Kidney (tissue), 13 donors: ENCODE measurements at regions not wholly inside any gene's neighbourhood (a gene's known extent, or its start where the extent isn't known, plus 50 kb on each side); places are given as distances from the start of the nearest gene placed in this dataset.

ENCODE experiments used
- DNase-seq, 5 donors: peaks; one replicate each; pipeline ENCODE4 v3.0.0-alpha.2; 2013 to 2020
- FAIRE-seq: peaks from 2 replicates; lab custom pipeline; 2012; peaks lifted over from hg19 to GRCh38; lab: Jason Lieb, UNC
- H3K27ac ChIP-seq, 2 donors: one replicate each; pipeline ENCODE4 v1.7.0; 2013; ENCODE audit warnings: low read depth in 2 of 2, low read length in 2 of 2, inconsistent platforms in 1 of 2
- H3K27me3 ChIP-seq: one replicate; pipeline ENCODE4 v1.7.1; 2013; ENCODE audit warnings: low read length, inconsistent platforms; ENCODE audit not compliant: control insufficient read depth, insufficient read depth
- H3K36me3 ChIP-seq, 3 donors: one replicate each; pipeline versions ENCODE4 v1.7.0 to v1.7.1; 2013; ENCODE audit warnings: low read length in 3 of 3, control low read depth in 1 of 3, inconsistent platforms in 1 of 3; ENCODE audit not compliant: insufficient read depth in 3 of 3, control insufficient read depth in 2 of 3
- H3K4me1 ChIP-seq, 3 donors: one replicate each; pipeline versions ENCODE4 v1.7.0 to v1.7.1; 2013; ENCODE audit warnings: low read length in 3 of 3, inconsistent platforms in 1 of 3, low read depth in 1 of 3; ENCODE audit not compliant: control insufficient read depth in 2 of 3, insufficient read depth in 2 of 3
- H3K4me3 ChIP-seq, 3 donors: one replicate each; pipeline versions ENCODE4 v1.7.0 to v1.8.1; 2013; ENCODE audit warnings: low read length in 3 of 3, control low read depth in 1 of 3, inconsistent platforms in 1 of 3
- H3K9ac ChIP-seq, 3 donors: one replicate each; pipeline versions ENCODE4 v1.7.0 to v1.7.1; 2013; ENCODE audit warnings: low read length in 3 of 3, control low read depth in 1 of 3, inconsistent platforms in 1 of 3
- H3K9me3 ChIP-seq, 3 donors: one replicate each; pipeline versions ENCODE4 v1.7.0 to v1.7.1; 2013; ENCODE audit warnings: low read length in 3 of 3, control low read depth in 1 of 3, inconsistent platforms in 1 of 3; ENCODE audit not compliant: control insufficient read depth in 2 of 3, insufficient read depth in 1 of 3
- intact Hi-C: fragments of 100-400 bp; cut with DNase I; formaldehyde crosslinking; loops from one replicate; pipeline ENCODE4 v1.11.1; 2022
- TF ChIP-seq, protein P1 (sequence below): IDR thresholded peaks from 3 replicates; pipeline ENCODE4 v1.5.1; 2012; ENCODE audit warnings: mild to moderate bottlenecking, moderate library complexity, borderline replicate concordance; ENCODE audit not compliant: insufficient read depth; ENCODE audit errors: extremely low read depth
- donor health status: control.
- donor health status: control.
- donor health status: control.
- donor health status: control.
- donor health status: control.
- donor health status: DM: yes; HTN: yes; CAD: no.
- donor health status: Normal renal cell carcinoma (clear cell type).

DNA sequence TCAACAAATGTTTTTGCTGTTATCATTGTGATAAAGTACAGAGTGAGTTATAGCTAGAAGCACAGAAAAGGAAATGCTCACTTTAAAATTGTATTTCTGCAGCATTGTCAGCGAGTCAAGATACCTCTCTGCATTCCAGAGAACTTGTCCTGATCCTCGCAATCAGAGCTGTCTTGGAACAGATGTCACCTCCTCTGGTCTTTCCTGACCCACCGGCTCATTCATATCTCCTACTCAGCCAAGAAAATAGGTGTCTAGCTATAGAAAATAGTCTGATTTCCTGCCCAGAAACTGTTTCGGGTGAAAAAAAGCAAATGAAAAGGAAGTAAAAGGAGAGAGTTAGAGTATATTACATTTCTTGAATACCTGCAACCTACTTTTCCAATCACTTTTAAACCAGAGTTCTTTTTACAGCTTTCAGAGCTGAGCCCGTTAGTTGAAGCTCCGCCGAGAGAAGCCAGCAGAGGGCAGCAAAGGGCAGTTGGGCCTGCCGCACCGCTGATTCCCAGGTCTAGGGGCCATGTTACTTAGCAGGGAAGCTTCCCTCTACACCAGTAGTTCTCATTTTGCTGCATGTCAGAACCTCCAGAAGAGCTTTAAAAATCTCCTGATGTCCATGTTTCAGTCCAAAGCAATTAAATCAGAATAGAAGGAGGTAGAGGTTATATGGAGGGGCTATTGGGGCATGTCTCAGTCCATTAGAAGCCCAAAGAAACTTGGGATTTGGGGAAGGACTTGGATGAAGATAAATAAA, 185.7 kb upstream of the THRB start:
- intact Hi-C loops, result loop anchor here (10.0 kb wide), 1 partner anchor 686 kb away; no protein-coding TSS in a partner anchor
- FAIRE-seq (no peak), DNase-seq (peak in 4 of 5 donors; percentile 62 to 82 (median 80))
- no peaks in the 10 kb centered on the region for H3K4me1 ChIP-seq
- no peak overlapping the region for H3K9ac ChIP-seq
- no peaks in the 10 kb centered on the region for H3K36me3 ChIP-seq
- TF ChIP-seq, protein P1, sequence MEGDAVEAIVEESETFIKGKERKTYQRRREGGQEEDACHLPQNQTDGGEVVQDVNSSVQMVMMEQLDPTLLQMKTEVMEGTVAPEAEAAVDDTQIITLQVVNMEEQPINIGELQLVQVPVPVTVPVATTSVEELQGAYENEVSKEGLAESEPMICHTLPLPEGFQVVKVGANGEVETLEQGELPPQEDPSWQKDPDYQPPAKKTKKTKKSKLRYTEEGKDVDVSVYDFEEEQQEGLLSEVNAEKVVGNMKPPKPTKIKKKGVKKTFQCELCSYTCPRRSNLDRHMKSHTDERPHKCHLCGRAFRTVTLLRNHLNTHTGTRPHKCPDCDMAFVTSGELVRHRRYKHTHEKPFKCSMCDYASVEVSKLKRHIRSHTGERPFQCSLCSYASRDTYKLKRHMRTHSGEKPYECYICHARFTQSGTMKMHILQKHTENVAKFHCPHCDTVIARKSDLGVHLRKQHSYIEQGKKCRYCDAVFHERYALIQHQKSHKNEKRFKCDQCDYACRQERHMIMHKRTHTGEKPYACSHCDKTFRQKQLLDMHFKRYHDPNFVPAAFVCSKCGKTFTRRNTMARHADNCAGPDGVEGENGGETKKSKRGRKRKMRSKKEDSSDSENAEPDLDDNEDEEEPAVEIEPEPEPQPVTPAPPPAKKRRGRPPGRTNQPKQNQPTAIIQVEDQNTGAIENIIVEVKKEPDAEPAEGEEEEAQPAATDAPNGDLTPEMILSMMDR, result peak; percentile 65
- no peaks in the 10 kb centered on the region for H3K9me3 ChIP-seq
- no peak overlapping the region for H3K4me3 ChIP-seq
- no peak overlapping the region for H3K27ac ChIP-seq
- no peaks in the 10 kb centered on the region for H3K27me3 ChIP-seq

DNA sequence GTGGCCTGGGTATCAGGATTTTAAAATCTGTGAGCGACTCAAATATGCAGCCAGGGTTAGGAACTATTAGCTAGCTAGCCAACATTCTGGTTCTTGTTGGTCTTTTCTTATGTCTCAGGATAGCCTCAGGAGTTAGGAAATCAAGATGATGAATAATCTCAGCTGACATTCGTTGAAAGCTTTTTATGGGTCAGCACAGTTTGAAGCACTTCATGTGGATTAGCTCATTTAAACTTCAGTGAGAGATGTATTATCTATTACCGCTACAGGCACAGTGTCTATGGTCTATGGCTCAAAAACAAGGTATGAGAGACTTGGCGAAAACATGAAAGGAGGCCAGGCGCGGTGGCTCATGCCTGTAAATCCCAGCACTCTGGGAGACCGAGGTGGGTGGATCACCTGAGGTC, 187.5 kb upstream of the THRB start:
- intact Hi-C loops, result loop anchor here (10.0 kb wide), 1 partner anchor 687 kb away; no protein-coding TSS in a partner anchor
- TF ChIP-seq, protein P1, result no peak
- Histone ChIP-seq H3K36me3 (no peaks in the 10 kb centered on the region), H3K9ac (no peak overlapping the region), H3K4me3 (no peak overlapping the region), H3K27me3 (no peaks in the 10 kb centered on the region), H3K9me3 (no peaks in the 10 kb centered on the region), H3K27ac (no peak overlapping the region), H3K4me1 (no peaks in the 10 kb centered on the region)
- FAIRE-seq (no peak), DNase-seq (no peak)

DNA sequence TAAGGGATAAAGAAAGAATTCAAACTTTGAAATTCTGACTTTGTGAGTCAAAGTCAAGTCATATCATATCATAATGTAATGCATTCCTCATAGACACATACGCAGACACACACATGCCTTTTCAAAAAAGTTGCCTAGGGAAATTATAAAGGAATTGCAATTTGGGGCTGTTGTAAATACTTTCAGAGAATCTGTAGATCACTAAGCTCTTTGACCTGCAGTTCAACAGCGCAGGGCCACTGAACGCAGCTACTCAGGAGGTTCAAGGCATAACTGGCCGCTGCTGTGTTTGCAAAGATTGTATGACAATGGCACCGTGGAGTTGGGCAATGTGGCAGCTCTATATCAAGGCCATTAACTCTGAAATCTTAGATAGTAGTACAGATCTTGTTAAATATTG, 188.4 kb upstream of the THRB start:
- no peak for FAIRE-seq
- Histone ChIP-seq H3K27ac (no peak overlapping the region), H3K4me1 (no peaks in the 10 kb centered on the region), H3K27me3 (no peaks in the 10 kb centered on the region), H3K9me3 (no peaks in the 10 kb centered on the region), H3K4me3 (no peak overlapping the region), H3K36me3 (no peaks in the 10 kb centered on the region), H3K9ac (no peak overlapping the region)
- DNase-seq, result no peak
- intact Hi-C loops, result loop anchor here (10.0 kb wide), 1 partner anchor 688 kb away; no protein-coding TSS in a partner anchor
- TF ChIP-seq, protein P1, result no peak
